Posterior cingulate gyrus (tissue), 11 donors: ENCODE measurements at regions not wholly inside any gene's neighbourhood (a gene's known extent, or its start where the extent isn't known, plus 50 kb on each side); places are given as distances from the start of the nearest gene placed in this dataset.
A peak's percentile ranks its signal among the peaks of the same experiment; 100 is the strongest.

ENCODE experiments used
- DNase-seq, 10 donors: peaks; one replicate each; pipeline versions ENCODE4 v3.0.0 to v3.0.0-alpha.2; 2020 to 2021; ENCODE audit warnings: mixed read lengths in 3 of 10
- intact Hi-C: fragments of 100-400 bp; cut with DNase I; formaldehyde crosslinking; loops from one replicate; pipeline ENCODE4 v1.15.1; 2023

DNA sequence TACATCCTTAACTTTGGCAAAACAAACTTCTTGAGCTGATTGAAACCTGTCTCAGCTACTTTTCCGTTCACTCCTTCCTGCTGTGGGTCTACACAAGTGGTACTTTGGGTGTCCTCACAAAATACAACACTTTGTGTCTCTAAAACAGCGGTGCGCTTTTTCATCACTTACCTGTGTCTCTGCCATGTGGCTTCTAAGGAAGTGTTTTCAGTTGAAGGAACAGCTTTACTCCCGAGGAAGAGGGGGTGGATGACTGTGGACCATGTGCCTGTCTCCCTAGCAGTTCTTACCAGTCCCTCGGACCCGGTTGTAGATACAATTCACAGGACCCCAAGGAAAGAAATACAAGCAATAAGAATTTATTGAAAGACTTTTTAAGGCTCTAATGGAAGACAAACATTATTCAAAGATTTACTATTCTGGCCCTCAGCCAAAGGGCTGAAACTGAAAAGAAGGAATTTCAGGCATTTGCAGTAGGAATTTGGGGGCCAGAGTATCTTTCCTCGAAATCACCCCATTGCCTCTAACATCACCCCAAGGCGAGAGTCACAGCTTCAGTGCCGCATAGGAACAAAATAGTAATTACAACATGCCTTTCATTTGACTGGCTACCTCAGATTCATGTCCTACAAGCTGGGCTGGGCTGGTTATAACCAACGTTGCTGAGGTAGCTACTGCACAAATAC lies 246.3 kb downstream of the ACTR3B start:
- no peak for DNase-seq
- intact Hi-C loops: no loop called here

DNA sequence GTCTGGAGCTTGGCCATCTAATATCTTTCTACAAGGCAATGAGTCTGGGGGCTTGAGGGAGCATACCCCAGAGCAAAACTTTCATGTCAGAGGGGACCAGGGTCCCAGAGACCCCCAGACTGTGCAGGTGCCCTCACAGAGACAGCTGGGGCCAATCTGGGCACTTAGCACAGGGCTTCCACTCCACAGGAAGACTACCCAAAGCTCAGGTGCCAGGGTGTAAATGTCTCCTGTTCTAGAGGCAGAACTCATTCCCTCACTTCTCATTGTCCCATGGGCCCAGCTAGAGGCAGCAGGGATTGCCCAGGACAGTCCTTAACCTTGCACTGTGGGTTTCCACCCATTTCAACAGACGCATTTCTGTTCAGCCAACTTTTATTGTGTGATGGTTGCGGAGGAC lies 246.9 kb downstream of the ACTR3B start:
- intact Hi-C loops: no loop called here
- DNase-seq: peak in 1 of 10 donors; percentile 61

DNA sequence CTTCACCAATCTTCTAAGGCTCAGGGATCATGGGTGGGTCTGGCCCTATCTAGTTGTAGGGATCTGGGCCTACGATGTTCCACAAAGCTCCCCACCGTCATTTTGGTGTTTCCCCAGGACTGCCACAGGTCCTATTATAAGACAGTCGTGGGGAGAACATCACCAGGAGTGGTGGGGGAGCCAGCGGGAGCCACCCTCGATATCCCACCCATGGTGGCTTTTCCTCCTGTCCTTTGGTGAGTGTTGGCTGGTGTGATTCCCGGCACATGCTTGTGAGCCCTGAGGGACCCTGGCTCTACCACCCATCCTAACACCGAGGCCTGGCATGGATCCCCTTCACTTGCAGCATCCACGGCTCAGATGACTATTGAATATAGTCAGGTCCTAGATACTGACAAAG lies 247.4 kb downstream of the ACTR3B start:
- intact Hi-C loops: no loop called here
- no peak for DNase-seq

DNA sequence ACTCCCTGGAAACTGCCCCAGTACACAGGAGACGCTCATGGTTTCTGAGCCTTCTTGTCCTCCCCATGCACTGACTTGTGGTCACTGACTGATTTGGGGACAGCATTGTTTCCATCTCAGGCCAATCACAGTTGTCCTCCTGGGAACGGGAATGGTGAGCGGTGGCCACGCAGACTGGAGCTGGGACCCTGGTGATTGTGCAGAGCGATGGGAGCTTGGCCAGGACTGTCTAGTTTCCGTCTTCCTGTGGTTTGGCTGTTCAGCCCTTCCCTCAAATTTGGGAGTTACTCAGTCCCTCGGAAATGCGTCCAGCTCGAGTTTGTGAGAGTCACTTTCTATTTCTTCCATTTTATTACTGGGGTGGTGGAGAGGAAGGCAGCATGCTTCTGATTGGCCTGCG lies 250.9 kb downstream of the ACTR3B start:
- intact Hi-C loops: no loop called here
- peak in 1 of 10 donors; percentile 27 for DNase-seq

DNA sequence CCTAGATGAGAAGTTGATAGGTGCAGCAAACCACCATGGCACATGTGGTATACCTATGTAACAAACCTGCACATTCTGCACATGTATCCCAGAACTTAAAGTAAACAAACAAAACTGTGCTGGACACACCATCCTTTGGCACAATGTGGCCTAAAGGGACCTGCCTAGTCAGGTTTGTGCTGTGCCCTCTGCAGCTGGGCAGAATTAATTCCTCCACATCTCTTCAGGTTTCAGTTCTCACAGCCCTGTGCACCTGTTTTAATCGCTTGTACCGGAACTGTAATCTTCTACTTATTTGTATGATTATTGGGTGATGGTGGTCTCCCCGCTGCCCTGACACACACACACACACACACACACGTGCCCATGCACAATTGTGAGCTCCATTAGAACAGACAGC lies 252.7 kb downstream of the ACTR3B start:
- intact Hi-C loops: no loop called here
- no peak for DNase-seq

DNA sequence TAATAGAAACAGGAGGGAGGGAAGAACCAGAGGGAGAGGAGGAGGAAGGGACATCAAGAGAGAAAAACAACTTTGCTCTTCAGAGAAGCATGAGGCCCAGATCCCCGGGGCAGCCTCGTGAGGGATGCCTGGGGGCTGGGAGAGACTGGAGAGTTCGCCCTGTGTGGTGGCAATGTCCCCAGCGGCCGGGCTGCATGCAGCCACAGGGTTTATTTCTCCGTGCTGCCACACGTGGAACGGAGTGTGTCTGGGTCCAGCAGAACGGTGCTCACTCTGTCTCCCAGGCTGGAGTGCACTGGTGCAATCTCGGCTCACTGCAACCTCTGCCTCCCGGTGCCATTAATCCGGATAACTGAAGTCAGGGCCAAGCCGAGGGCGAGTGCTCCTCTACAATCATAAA lies 257.7 kb downstream of the ACTR3B start:
- intact Hi-C loops: no loop called here
- DNase-seq: peak in 1 of 10 donors; percentile 54

DNA sequence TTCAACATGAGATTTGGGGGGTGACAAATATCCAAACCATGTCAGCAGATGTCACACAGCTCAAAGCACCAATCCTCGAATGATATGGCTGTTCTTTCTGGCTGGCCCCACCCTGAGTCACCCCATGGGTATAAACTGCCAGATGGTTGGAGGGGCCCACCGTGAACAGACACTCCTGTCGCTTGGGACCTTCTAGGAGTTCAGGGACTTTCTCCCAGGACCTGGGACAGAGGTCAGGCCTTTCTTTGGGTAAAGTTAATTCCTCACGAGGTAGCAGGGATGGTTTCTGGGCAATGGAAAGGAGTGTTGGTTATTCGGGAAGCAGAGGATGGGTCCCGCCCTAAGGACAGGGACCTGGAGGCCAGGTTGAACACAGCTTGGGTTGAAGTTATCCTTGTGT lies 262.0 kb downstream of the ACTR3B start:
- intact Hi-C loops: no loop called here
- peak in 1 of 10 donors; percentile 40 for DNase-seq

DNA sequence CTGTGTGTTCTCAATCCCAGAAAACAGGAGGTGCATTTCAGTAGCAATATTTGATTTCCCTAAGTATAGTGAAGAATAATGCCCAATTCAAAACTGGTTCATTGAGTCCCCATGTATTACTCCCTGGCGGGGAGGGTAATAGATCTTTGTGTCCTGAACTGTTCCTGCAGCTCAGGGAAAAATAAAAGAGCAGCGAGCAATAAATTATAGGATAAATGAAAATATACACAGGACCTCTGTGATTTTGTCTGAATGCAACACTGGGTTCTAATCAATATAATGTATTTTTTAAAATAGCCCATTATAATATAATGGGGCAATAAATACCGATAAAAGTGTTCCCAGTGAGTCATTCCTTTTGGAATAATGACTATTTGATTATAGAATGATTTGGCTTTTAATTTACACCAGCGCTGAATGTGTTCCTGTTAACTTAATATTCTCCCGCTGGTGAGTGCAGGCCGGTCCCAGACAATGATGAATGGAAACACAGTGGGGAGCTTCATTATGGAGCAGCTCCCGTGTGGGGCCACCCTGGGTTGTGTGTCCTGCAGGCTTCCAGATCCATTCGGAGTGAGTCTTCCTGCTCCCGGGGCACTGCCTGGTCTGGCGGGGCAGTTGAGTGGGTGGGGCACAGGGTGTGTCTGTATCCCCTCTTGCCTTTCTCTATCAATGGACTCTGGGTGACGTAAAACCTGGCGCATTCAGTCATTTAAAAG lies 263.1 kb downstream of the ACTR3B start:
- peak in 1 of 10 donors; percentile 74 for DNase-seq
- intact Hi-C loops: no loop called here

DNA sequence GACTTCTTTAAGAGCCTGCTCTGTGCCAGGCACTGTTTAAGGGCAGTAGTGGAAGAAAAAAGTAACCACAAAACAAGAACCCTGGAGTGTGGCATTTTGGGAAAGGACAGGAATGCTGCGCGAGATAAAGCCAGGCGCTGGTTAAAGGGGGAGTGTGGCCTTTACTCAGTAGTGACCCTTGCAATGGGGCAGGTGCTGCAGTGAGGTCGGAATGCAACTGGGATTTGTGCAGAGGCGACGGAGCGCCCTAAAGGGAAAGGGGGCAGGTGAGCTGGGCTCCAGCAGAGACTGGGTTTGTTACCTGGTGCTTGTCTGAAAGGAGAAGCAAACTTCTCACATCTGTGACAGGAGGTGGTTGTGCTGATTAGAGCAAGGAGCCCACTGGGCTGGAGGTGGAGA lies 263.6 kb downstream of the ACTR3B start:
- peak in 1 of 10 donors; percentile 33 for DNase-seq
- intact Hi-C loops: no loop called here

DNA sequence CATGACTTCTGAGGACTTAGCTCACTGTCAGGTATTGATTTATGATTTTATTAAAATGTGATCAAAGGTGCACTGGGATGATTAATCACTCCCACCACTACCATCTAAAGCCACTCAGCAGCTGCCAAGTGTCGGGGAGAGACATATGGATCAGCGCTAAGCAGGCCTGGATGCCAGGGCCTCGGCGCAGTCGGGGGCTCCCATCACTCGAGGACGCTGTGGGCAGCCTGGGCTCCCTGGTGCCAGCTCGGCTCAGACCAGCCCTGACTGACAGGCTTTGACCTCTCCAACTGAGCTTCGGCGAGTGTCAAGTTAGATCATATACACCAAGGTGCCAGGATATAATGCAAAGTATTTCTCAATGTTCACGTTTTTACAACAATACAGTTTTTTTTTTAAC lies 267.7 kb downstream of the ACTR3B start:
- intact Hi-C loops: no loop called here
- DNase-seq: peak in 1 of 10 donors; percentile 71

DNA sequence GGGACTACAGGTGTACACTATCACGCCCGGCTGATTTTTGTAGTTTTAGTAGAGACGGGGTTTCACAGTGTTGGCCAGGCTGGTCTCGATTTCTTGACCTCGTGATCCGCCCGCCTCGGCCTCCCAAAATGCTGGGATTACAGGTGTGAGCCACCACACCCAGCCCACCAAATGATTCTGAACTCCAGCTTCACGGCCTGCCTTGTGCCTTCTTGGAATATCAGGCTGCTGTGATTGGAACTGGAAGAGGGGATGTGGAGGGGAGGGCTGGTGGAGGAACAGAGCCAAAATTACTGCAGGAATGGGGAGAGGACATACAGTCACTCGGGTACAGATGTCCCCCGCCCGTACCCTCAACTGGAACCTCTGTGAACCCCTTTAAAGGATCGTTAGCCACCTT lies 268.4 kb downstream of the ACTR3B start:
- intact Hi-C loops: no loop called here
- DNase-seq: peak in 1 of 10 donors; percentile 57

DNA sequence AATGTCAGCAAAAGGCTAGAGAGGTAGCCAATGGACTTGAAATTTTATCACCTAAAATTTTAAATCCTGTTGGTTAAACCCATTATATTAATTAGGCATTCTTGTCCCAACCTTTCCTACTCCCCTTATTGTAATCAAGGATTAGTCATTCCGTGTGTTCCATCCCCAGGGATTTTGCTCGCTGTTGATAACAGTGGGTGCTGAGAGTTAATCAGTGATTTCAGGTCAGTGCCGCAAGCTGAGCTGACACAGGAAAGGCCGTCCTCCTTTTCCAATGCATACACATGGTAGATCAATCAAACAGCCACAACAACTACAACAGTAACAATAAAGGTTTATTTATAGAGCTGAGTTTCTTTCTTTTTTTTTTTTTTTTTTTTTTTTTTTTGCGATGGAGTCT lies 271.4 kb downstream of the ACTR3B start:
- intact Hi-C loops: no loop called here
- no peak for DNase-seq

DNA sequence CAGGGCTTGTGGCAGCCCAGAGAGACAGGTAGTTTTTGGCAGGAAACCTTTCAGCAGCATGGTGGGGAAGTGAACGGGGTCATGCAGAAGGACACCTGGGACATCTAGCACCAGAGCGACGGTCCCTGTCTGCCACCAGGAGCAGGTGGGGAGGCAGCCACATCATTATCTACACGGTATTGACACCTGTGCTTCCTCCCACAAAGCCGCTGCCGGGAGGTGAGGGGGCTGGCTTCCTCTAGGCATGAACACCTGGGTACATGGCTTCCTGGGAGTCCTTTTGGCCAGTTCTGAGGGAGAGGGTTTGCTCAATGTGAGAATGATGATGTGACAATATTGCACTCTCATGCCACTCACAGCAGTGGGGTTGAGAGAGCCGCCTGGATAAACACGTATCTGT lies 275.2 kb downstream of the ACTR3B start:
- intact Hi-C loops: no loop called here
- DNase-seq: no peak

DNA sequence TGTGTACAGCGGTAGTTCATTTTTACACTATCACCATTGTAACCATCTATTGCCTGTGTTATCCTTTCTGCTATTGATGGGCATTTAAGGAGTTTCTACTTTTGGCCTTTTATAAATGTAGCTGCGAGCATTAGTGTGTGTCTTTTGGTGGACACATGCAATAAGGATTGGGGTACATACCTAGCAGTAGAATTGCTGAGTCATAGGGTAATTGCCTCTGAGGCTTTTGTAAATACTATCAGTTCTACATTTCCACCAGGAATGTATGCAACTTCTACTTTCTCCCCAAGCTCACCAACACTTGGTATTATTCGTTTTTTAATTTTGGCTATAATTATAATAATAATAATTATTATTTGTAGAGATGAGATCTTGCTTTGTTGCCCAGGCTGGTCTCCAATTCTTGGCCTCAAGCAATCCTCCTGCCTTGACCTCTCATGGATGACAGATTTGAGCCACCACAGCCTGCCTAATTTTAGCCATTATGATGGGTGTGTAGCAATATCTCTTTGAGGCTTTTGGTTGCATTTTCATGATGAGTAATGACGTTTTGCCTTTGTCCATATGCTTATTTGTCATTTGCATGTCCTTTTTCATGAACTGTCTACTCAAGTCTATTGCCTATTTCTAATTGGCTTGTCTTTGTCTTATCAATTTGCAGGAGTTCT lies 277.0 kb downstream of the ACTR3B start:
- DNase-seq: no peak
- intact Hi-C loops: no loop called here

DNA sequence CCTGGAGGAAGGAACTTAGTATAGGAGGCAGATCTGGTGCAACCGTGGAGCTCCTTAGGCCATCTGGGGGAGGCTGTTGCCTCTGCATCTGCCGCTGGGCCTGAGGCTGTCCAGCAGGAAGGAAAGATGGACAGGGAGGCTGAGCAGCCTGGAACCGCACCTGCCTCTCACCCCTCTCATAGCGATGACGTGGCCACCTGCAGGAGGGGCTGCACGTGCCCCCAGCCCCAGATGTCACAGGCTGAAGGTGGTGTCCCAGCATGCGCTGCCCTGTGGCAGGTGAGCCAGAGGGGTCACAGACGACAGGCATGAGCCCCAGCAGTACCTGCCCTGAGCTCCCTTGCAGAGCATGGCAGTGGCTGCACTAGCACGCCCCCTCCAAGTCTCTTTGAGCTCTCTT lies 283.9 kb downstream of the ACTR3B start:
- DNase-seq: no peak
- intact Hi-C loops: no loop called here

DNA sequence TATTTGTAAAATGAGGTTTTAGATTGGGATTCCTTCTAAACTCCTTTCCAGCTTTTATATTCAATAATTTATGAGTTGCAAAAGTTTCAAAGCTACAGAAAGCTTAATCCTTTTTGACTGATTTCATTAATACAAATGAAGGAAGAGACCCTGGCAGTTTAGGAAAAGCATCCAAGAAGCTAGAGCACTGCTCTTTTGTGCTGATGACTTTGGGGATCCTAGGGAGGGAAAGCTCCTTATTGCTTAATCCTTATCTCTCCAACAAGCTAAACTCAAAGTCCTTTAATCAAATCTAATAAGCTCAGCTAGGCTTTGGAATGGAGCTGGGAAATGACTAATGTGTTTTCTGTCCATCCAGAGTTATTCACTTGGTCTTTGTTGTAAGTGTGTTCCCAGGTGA lies 285.4 kb downstream of the ACTR3B start:
- intact Hi-C loops: no loop called here
- DNase-seq: no peak

DNA sequence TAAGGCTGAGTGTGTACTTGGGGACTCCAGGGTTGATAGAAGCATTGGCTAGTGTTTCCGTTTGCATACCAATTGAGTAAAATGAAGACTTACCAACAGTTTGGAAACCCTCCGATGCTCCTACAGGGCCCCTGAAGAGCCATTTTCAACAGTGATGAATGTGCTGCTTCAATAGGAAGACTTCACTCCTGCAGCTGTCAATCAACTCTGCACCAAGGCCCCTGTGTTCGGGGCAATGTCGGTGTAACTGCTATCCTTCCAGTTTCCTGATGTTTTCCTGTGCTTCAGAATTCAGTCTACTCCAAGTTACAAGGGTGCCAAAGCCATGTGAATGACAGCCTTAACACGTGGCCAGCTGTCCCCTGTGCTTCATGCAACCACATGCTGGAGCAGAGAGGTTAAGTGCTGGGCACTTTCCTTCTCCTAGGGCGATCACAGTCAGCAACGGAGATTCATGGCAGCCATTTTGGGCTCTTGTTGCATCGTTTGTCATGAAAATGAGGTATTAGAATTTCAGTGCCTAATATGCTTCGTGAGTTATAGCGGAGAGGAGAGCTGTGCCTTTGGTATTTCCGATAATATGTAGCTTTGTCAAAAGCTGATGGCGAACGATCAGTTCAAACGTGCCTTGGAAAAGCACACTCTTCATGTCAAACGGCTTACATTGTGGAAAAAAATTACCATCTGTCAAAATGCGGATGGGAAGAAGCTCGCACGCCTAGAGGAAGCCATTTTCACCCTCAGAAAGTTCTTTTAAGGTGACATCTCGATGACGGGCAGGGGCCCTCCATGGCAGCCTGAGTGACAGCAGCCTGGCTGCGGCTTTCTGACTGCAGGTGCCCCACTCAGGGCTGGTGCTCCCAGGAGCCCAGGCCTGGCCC lies 287.8 kb downstream of the ACTR3B start:
- no peak for DNase-seq
- intact Hi-C loops: no loop called here

DNA sequence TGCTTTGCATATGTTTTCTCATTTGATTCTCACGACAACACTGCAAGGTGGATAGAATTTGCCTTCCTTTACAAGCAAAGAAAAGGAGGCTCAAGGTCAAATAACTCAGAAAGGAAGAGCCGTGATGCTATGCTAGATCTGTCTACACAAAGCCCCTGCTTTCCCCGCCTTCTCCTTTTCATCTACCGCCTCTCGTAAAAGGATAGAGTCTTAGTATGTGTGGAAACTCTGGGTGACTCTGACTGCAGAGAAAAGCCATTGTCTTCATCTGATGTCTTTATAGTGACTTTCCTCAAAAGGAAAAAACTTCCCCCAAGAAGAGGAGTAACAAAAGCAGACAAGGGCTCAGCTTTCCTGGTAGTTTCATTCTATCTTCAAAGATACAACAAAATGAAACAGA lies 292.7 kb downstream of the ACTR3B start:
- intact Hi-C loops: no loop called here
- no peak for DNase-seq

DNA sequence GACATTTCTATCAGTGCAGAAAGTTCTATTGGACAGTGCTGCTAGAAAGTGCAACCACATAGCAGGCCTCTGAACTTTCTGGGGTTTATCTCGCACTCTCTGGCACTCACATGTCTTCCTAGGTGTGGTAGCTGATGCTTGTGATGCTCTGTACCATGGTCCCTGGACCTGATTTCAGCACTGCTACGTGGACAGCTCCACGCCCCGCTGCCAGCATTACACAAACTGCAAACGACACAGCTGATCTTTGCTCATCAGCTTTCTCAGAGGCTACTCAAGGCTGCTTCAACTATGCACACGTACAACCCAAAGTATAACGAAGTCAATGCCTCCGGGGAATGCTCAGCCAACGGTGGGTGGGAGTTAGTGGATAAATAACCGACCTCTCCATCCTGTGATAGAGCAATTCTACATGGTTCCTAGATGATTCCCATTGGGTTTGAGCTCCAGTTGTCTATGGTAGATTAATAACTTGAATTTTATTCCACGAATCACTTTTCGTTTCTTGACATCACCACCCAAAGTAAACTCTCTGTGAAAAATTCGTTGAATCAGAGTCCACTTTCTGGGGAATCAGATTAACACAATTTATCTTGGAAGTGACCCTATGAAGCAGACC lies 302.5 kb downstream of the ACTR3B start:
- intact Hi-C loops: no loop called here
- DNase-seq: no peak

DNA sequence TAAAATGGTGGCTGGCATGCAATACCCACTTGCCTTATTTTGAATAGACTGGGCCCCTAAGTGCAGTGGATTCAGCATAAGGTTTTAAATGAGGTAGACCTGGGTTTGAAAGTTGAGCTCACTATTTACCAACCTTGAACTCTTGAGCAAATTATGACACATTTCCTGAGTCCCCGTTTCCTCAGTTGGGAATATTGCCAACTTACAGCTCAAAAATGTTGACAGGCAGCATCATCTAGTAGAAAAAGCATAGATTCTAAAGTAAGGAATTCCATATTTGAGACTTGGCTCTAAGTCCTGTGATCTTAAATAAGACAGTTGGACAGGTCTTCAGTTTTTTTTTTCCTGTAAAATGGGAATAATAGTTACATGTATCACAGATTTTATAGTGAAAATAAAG lies 305.5 kb downstream of the ACTR3B start:
- intact Hi-C loops: no loop called here

More for the DNA sequence above, 305.5 kb downstream of the ACTR3B start:
- no peak for DNase-seq
